HG03571 (cell line): ENCODE measurements at regions not wholly inside any gene's neighbourhood (a gene's known extent, or its start where the extent isn't known, plus 50 kb on each side); places are given as distances from the start of the nearest gene placed in this dataset.
A peak's percentile ranks its signal among the peaks of the same experiment; 100 is the strongest.

Experiments used
- ATAC-seq: cut with Tn5 transposase; IDR thresholded peaks from one replicate; pipeline ENCODE4 v1.9.1; 2021; ENCODE audit not compliant: unreplicated experiment

GRCh38 chr21:17987382-17988101 lies 168.4 kb upstream of the C21orf91 start:
- ATAC-seq = no peak

- no peak for ATAC-seq
These were observed 162.0 kb upstream of the C21orf91 start for GRCh38 chr21:17981060-17981740.

- no peak for ATAC-seq
These were observed 160.6 kb upstream of the C21orf91 start for GRCh38 chr21:17979763-17980162.

GRCh38 chr21:17978895-17979294 lies 159.7 kb upstream of the C21orf91 start:
- no peak for ATAC-seq

- no peak for ATAC-seq
These were observed 157.5 kb upstream of the C21orf91 start for GRCh38 chr21:17976691-17977090.

GRCh38 chr21:17976139-17976538 lies 157.0 kb upstream of the C21orf91 start:
- ATAC-seq = no peak

- ATAC-seq = no peak
These were observed 148.2 kb upstream of the C21orf91 start for GRCh38 chr21:17967319-17967718.

GRCh38 chr21:17964716-17965115 lies 145.6 kb upstream of the C21orf91 start:
- ATAC-seq = no peak

- ATAC-seq = no peak
These were observed 145.0 kb upstream of the C21orf91 start for GRCh38 chr21:17964199-17964598.

GRCh38 chr21:17950591-17950990 lies 131.4 kb upstream of the C21orf91 start:
- ATAC-seq = no peak

- no peak for ATAC-seq
These were observed 130.3 kb upstream of the C21orf91 start for GRCh38 chr21:17949421-17949820.

- no peak for ATAC-seq
These were observed 128.4 kb upstream of the C21orf91 start for GRCh38 chr21:17947531-17947930.

GRCh38 chr21:17931080-17931479 lies 111.9 kb upstream of the C21orf91 start:
- no peak for ATAC-seq

GRCh38 chr21:17930093-17930492 lies 110.9 kb upstream of the C21orf91 start:
- ATAC-seq = no peak

GRCh38 chr21:17929510-17929909 lies 110.4 kb upstream of the C21orf91 start:
- no peak for ATAC-seq

- ATAC-seq = no peak
These were observed 106.7 kb upstream of the C21orf91 start for GRCh38 chr21:17925899-17926298.

- ATAC-seq = peak; percentile 93
These were observed 105.9 kb upstream of the C21orf91 start for GRCh38 chr21:17925000-17925610.

GRCh38 chr21:17921579-17922530 lies 102.7 kb upstream of the C21orf91 start:
- no peak for ATAC-seq

GRCh38 chr21:17915976-17916375 lies 96.8 kb upstream of the C21orf91 start:
- no peak for ATAC-seq

GRCh38 chr21:17911628-17912027 lies 92.5 kb upstream of the C21orf91 start:
- ATAC-seq = no peak
